ENCODE measurements at regions not wholly inside any gene's neighbourhood (a gene's known extent, or its start where the extent isn't known, plus 50 kb on each side); places are given as distances from the start of the nearest gene placed in this dataset.

DNA sequence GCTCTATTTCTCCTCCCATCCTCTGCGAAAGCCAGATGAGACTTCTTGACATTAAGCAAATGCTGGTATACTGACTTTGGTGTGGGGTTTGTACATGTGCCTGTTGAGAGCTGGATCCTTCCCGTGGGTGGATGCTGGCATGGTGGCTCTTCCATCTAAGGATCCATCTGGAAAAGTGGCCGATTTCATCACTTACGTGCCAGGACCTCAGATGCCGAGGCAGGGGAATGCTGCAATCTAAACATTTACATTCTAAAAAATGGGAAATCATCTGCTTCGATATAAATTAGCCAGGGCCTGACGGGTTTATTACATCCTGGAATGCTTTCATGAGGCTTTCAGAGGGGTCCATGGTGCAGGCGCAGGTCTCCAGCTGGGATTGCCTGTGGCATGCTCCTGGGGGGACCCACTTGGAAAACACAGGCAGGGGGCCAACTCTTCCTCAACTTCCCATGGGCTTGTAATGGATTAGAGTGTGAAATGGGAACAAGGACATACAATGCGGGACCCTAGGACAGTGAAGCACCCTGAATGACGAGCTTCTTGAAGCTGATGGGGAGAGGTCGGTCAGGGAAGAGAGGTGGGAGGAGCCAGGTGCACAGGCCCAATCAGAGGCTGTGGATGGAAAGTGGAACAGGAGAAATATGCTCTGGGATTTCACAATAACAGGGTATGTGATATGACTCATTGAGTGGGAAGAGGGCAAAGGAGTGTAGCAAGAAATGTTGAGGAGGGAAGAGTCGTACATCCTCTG lies 105.5 kb upstream of the PITX1 start:
- no peak for DNase-seq (ENCODE audit: low spot score)

DNA sequence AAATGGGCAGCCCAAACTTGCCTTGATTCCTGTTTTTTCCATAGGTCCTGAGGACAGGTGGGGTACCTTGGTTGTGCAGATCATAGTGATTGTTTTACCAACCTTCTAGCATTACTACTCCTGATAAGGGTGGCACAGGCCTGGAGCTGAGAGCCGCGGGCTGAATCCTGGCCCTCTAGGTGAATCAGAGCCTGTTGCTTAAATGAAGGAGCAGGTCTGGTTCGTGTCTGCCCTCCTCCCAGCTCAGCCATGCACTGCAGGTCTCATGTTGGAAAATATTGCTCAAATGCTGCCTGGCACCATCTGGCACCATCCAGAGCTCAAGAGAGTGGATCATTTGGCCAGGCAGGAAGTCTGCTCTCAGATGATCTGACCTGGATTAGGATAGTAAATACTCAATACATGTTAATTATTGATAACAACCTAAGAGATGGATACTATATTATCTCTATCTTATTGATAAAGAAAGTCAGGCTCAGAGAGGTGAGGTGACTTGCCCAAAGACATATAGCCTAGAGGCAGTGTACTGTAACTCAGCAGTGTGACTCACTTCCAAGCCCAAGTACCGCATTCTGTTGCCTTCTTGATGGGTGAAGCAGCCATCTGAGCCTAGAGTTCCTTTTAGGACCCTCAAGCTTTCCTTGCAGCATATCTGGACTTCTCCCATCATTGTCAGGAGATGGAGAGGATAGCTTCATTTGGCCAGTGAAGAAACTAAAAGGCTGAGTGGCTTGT lies 104.3 kb upstream of the PITX1 start:
- no peak for DNase-seq (ENCODE audit: low spot score)

GRCh38 chr5:135137146-135137915 lies 103.3 kb upstream of the PITX1 start:
- no peak for DNase-seq (ENCODE audit: low spot score)

DNA sequence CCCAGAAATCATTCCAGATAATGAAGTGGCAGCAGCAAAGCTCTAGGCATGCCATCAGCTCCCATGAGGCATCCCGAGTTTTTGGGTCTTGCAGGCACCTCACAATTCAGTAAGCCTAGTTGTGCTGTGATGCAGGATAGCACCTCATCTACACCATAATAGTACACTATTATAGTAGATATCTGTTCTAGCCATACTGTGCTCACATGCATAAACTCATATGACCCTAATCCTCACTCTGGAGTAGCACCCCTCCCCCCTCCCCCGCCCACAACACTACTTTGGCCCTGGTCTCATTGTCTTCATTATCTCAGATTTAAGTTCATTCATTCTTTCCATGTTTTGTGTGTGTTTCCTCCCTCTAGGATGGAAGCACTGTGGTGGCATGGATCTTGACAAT lies 102.5 kb upstream of the PITX1 start:
- no peak for DNase-seq (ENCODE audit: low spot score)

GRCh38 chr5:135135530-135136226 lies 101.7 kb upstream of the PITX1 start:
- no peak for DNase-seq (ENCODE audit: low spot score)

GRCh38 chr5:135134691-135135381 lies 100.8 kb upstream of the PITX1 start:
- DNase-seq (ENCODE audit: low spot score), result no peak

- DNase-seq (ENCODE audit: low spot score), result no peak
Observed at GRCh38 chr5:135133698-135134515, 99.9 kb upstream of the PITX1 start.

- DNase-seq (ENCODE audit: low spot score), result no peak
Observed at GRCh38 chr5:135133181-135133580, 99.2 kb upstream of the PITX1 start.

- DNase-seq (ENCODE audit: low spot score), result no peak
Observed at GRCh38 chr5:135131801-135132680, 98.0 kb upstream of the PITX1 start.

GRCh38 chr5:135130261-135131215 lies 96.5 kb upstream of the PITX1 start:
- DNase-seq (ENCODE audit: low spot score), result no peak

DNA sequence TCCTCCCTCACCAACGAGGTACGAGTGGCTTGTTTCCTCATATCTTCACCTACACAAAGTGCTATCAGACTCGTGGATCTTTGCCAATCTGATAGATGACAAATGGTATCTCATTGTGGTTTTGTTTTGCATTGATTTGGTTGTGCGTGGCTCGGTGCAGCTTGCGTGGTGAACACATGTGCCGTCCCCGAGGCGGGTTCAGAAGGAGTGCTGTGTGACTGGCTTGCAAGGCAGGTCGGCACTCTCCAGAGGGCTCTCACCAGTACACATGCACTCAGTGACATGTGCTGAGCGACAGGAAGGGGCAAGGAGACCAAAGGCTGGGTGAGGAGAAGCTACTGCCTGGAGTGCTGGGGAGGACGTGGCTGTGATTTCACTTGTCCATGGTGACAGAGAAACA lies 95.3 kb upstream of the PITX1 start:
- no peak for DNase-seq (ENCODE audit: low spot score)

GRCh38 chr5:135128361-135128760 lies 94.3 kb upstream of the PITX1 start:
- DNase-seq (ENCODE audit: low spot score), result no peak

- DNase-seq (ENCODE audit: low spot score), result no peak
Observed at GRCh38 chr5:135127439-135128240, 93.6 kb upstream of the PITX1 start.

DNA sequence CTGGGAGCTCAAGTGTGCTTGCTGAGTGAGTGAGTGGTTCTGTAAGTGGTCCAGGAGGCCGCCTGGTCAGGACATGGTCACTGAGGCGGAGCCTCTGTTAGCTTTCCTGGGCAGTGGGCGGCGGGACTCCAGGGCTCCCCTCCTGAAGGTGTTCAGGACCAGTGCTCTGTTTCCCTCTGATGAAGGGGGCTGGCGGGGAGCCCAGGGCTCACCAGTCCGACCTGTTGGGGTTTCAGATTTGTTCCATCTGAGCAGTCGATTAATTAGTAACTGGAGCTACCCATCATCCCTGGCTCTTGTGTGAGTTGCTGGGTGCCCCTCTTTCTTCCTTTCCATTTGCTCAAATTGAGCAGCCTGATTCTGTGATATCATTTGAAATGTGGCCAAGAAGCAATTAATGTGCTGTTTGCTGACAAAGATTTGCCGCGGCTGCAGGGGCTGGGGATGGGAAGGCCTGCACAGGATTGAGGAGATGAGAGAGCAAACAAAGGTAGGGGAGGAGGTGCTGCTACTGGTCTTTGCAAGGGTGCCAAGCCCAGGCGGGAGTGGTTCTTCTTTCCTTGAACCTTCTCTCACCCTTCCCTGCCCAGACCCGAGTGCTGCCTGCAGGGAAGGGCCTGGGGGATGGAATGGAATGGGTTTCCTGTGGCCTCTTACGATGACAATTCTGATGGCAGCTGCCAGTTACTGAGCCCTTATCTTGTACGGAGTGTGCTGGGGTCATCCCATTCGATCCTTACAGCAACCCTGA lies 92.8 kb upstream of the PITX1 start:
- DNase-seq (ENCODE audit: low spot score), result no peak

- DNase-seq (ENCODE audit: low spot score), result no peak
Observed at GRCh38 chr5:135124724-135125123, 90.7 kb upstream of the PITX1 start.

DNA sequence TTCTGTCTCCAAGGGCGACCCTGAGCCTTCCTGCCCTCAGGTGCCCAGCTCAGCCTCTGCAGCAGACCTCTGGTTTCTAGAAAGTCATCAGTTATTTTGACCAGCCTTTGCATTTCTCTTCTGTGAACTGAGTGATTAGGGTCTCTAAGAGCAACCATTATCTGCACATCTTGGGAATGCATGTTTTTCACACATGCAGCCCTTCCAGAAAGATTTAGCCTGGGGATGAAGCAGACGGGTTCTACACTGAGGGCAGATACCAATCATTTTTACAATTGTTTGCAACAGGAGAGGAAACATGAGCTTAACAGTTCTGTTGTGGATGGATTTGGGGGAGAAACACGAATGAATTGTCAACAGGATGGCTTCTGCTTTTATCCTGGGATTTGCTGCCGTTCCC lies 90.1 kb upstream of the PITX1 start:
- DNase-seq (ENCODE audit: low spot score), result no peak

GRCh38 chr5:135122797-135123196 lies 88.8 kb upstream of the PITX1 start:
- DNase-seq (ENCODE audit: low spot score), result no peak

Measured in kidney capillary endothelial cell (primary cell).